NCI-H1930 (cell line): ENCODE measurements at regions not wholly inside any gene's neighbourhood (a gene's known extent, or its start where the extent isn't known, plus 50 kb on each side); places are given as distances from the start of the nearest gene placed in this dataset.
"Not testable (repeated sequence)": the region's sequence is repeated elsewhere in the genome, so short reads cannot be mapped to it uniquely, and the experiment has no call there.

Source experiments
- DNase-seq, 2 experiments: peaks; one replicate each; lab custom pipeline; 2025; lab: John Stamatoyannopoulos, UW

GRCh38 chr2:237217995-237218616 is 132.4 kb downstream of the COPS8 start:
- DNase-seq, result no peak

- DNase-seq, result no peak
These were observed 133.1 kb downstream of the COPS8 start for GRCh38 chr2:237218756-237219155.

GRCh38 chr2:237219826-237220225 is 134.1 kb downstream of the COPS8 start:
- no peak for DNase-seq

GRCh38 chr2:237221443-237221842 is 135.8 kb downstream of the COPS8 start:
- no peak for DNase-seq

GRCh38 chr2:237222178-237222577 is 136.5 kb downstream of the COPS8 start:
- no peak for DNase-seq

GRCh38 chr2:237222601-237223041 is 136.9 kb downstream of the COPS8 start:
- DNase-seq, result no peak

GRCh38 chr2:237223201-237223861 is 137.6 kb downstream of the COPS8 start:
- DNase-seq, result no peak

- no peak for DNase-seq
These were observed 141.5 kb downstream of the COPS8 start for GRCh38 chr2:237227190-237227589.

- DNase-seq, result no peak
These were observed 142.0 kb downstream of the COPS8 start for GRCh38 chr2:237227592-237228280.

- DNase-seq, result no peak
These were observed 142.6 kb downstream of the COPS8 start for GRCh38 chr2:237228281-237228625.

- no peak for DNase-seq
These were observed 144.2 kb downstream of the COPS8 start for GRCh38 chr2:237229905-237230304.

- no peak for DNase-seq
These were observed 144.7 kb downstream of the COPS8 start for GRCh38 chr2:237230355-237230754.

- no peak for DNase-seq
These were observed 145.9 kb downstream of the COPS8 start for GRCh38 chr2:237231593-237231992.

- DNase-seq, result no peak
These were observed 146.5 kb downstream of the COPS8 start for GRCh38 chr2:237232166-237232565.

- no peak for DNase-seq
These were observed 148.6 kb downstream of the COPS8 start for GRCh38 chr2:237234268-237234667.

- no peak for DNase-seq
These were observed 149.8 kb downstream of the COPS8 start for GRCh38 chr2:237235383-237236095.

GRCh38 chr2:237236188-237236587 is 150.5 kb downstream of the COPS8 start:
- DNase-seq, result no peak

- no peak for DNase-seq
These were observed 152.6 kb downstream of the COPS8 start for GRCh38 chr2:237238249-237238648.

GRCh38 chr2:237240252-237240651 is 154.6 kb downstream of the COPS8 start:
- DNase-seq, result no peak

- DNase-seq, result not testable (repeated sequence)
These were observed 155.2 kb downstream of the COPS8 start for GRCh38 chr2:237240868-237241267.

- DNase-seq, result no peak
These were observed 156.4 kb downstream of the COPS8 start for GRCh38 chr2:237242091-237242536.

- DNase-seq, result no peak
These were observed 157.8 kb downstream of the COPS8 start for GRCh38 chr2:237243487-237243886.

- DNase-seq, result no peak
These were observed 158.5 kb downstream of the COPS8 start for GRCh38 chr2:237244178-237244577.
